ENCODE measurements at regions not wholly inside any gene's neighbourhood (a gene's known extent, or its start where the extent isn't known, plus 50 kb on each side); places are given as distances from the start of the nearest gene placed in this dataset.

- H3K27me3 ChIP-seq (ENCODE audit: control insufficient read depth, insufficient read depth, low read length): no peaks in the 10 kb centered on the region
- DNase-seq: no peak
- H3K27ac ChIP-seq (ENCODE audit: low read length): no peak overlapping the region
- no peaks in the 10 kb centered on the region for H3K9me3 ChIP-seq (ENCODE audit: control insufficient read depth, low read depth, low read length)
- H3K4me1 ChIP-seq (ENCODE audit: control insufficient read depth, insufficient read depth, low read length): no peaks in the 10 kb centered on the region
- WGBS (ENCODE audit: insufficient coverage, low lambda C conversion rate): 70% methylated on average over 2 of the region's 5 CpGs
- no peaks in the 10 kb centered on the region for H3K36me3 ChIP-seq (ENCODE audit: control insufficient read depth, insufficient read depth, low read length)
- H3K4me3 ChIP-seq (ENCODE audit: low read length): no peak overlapping the region
Observed at GRCh38 chr3:106827515-106828213, 549.6 kb upstream of the CCDC54 start.

- Histone ChIP-seq H3K9me3 (ENCODE audit: control insufficient read depth, low read depth, low read length) (no peaks in the 10 kb centered on the region), H3K27me3 (ENCODE audit: control insufficient read depth, insufficient read depth, low read length) (no peaks in the 10 kb centered on the region), H3K4me3 (ENCODE audit: low read length) (no peak overlapping the region), H3K4me1 (ENCODE audit: control insufficient read depth, insufficient read depth, low read length) (no peaks in the 10 kb centered on the region), H3K36me3 (ENCODE audit: control insufficient read depth, insufficient read depth, low read length) (no peaks in the 10 kb centered on the region), H3K27ac (ENCODE audit: low read length) (no peak overlapping the region)
- no peak for DNase-seq
- WGBS (ENCODE audit: insufficient coverage, low lambda C conversion rate): 40% methylated on average over 1 of the region's 3 CpGs
Observed at GRCh38 chr3:106829206-106829605, 548.0 kb upstream of the CCDC54 start.

- Histone ChIP-seq H3K4me3 (ENCODE audit: low read length) (no peak overlapping the region), H3K27ac (ENCODE audit: low read length) (no peak overlapping the region), H3K4me1 (ENCODE audit: control insufficient read depth, insufficient read depth, low read length) (no peaks in the 10 kb centered on the region), H3K9me3 (ENCODE audit: control insufficient read depth, low read depth, low read length) (no peaks in the 10 kb centered on the region), H3K36me3 (ENCODE audit: control insufficient read depth, insufficient read depth, low read length) (no peaks in the 10 kb centered on the region), H3K27me3 (ENCODE audit: control insufficient read depth, insufficient read depth, low read length) (no peaks in the 10 kb centered on the region)
- 60% methylated on average over 2 of the region's 2 CpGs for WGBS (ENCODE audit: insufficient coverage, low lambda C conversion rate)
- no peak for DNase-seq
Observed at GRCh38 chr3:106830334-106830733, 546.9 kb upstream of the CCDC54 start.

GRCh38 chr3:106836906-106837305 lies 540.3 kb upstream of the CCDC54 start:
- H3K4me3 ChIP-seq (ENCODE audit: low read length): no peak overlapping the region
- H3K27ac ChIP-seq (ENCODE audit: low read length): no peak overlapping the region
- WGBS (ENCODE audit: insufficient coverage, low lambda C conversion rate): no CpG with 5 or more reads among the region's 5 CpGs
- H3K36me3 ChIP-seq (ENCODE audit: control insufficient read depth, insufficient read depth, low read length): no peaks in the 10 kb centered on the region
- H3K27me3 ChIP-seq (ENCODE audit: control insufficient read depth, insufficient read depth, low read length): no peaks in the 10 kb centered on the region
- no peak for DNase-seq
- H3K9me3 ChIP-seq (ENCODE audit: control insufficient read depth, low read depth, low read length): no peaks in the 10 kb centered on the region
- H3K4me1 ChIP-seq (ENCODE audit: control insufficient read depth, insufficient read depth, low read length): no peaks in the 10 kb centered on the region

- Histone ChIP-seq H3K27me3 (ENCODE audit: control insufficient read depth, insufficient read depth, low read length) (no peaks in the 10 kb centered on the region), H3K4me3 (ENCODE audit: low read length) (no peak overlapping the region), H3K4me1 (ENCODE audit: control insufficient read depth, insufficient read depth, low read length) (no peaks in the 10 kb centered on the region), H3K36me3 (ENCODE audit: control insufficient read depth, insufficient read depth, low read length) (no peaks in the 10 kb centered on the region), H3K27ac (ENCODE audit: low read length) (no peak overlapping the region), H3K9me3 (ENCODE audit: control insufficient read depth, low read depth, low read length) (no peaks in the 10 kb centered on the region)
- no CpG with 5 or more reads among the region's 3 CpGs for WGBS (ENCODE audit: insufficient coverage, low lambda C conversion rate)
- DNase-seq: no peak
Observed at GRCh38 chr3:106837616-106838015, 539.6 kb upstream of the CCDC54 start.

- Histone ChIP-seq H3K27me3 (ENCODE audit: control insufficient read depth, insufficient read depth, low read length) (no peaks in the 10 kb centered on the region), H3K27ac (ENCODE audit: low read length) (no peak overlapping the region), H3K9me3 (ENCODE audit: control insufficient read depth, low read depth, low read length) (no peaks in the 10 kb centered on the region), H3K4me3 (ENCODE audit: low read length) (no peak overlapping the region), H3K4me1 (ENCODE audit: control insufficient read depth, insufficient read depth, low read length) (no peaks in the 10 kb centered on the region), H3K36me3 (ENCODE audit: control insufficient read depth, insufficient read depth, low read length) (no peaks in the 10 kb centered on the region)
- DNase-seq: no peak
- WGBS (ENCODE audit: insufficient coverage, low lambda C conversion rate): 83% methylated on average over 2 of the region's 2 CpGs
Observed at GRCh38 chr3:106839576-106840280, 537.5 kb upstream of the CCDC54 start.

GRCh38 chr3:106840319-106840718 lies 536.9 kb upstream of the CCDC54 start:
- Histone ChIP-seq H3K9me3 (ENCODE audit: control insufficient read depth, low read depth, low read length) (no peaks in the 10 kb centered on the region), H3K4me3 (ENCODE audit: low read length) (no peak overlapping the region), H3K27ac (ENCODE audit: low read length) (no peak overlapping the region), H3K4me1 (ENCODE audit: control insufficient read depth, insufficient read depth, low read length) (no peaks in the 10 kb centered on the region), H3K36me3 (ENCODE audit: control insufficient read depth, insufficient read depth, low read length) (no peaks in the 10 kb centered on the region), H3K27me3 (ENCODE audit: control insufficient read depth, insufficient read depth, low read length) (no peaks in the 10 kb centered on the region)
- DNase-seq: no peak

- Histone ChIP-seq H3K4me3 (ENCODE audit: low read length) (no peak overlapping the region), H3K4me1 (ENCODE audit: control insufficient read depth, insufficient read depth, low read length) (no peaks in the 10 kb centered on the region), H3K27me3 (ENCODE audit: control insufficient read depth, insufficient read depth, low read length) (no peaks in the 10 kb centered on the region), H3K9me3 (ENCODE audit: control insufficient read depth, low read depth, low read length) (no peaks in the 10 kb centered on the region), H3K27ac (ENCODE audit: low read length) (no peak overlapping the region), H3K36me3 (ENCODE audit: control insufficient read depth, insufficient read depth, low read length) (no peaks in the 10 kb centered on the region)
- 50% methylated on average over 1 of the region's 2 CpGs for WGBS (ENCODE audit: insufficient coverage, low lambda C conversion rate)
- DNase-seq: no peak
Observed at GRCh38 chr3:106842151-106842550, 535.1 kb upstream of the CCDC54 start.

- Histone ChIP-seq H3K27me3 (ENCODE audit: control insufficient read depth, insufficient read depth, low read length) (no peaks in the 10 kb centered on the region), H3K4me3 (ENCODE audit: low read length) (no peak overlapping the region), H3K36me3 (ENCODE audit: control insufficient read depth, insufficient read depth, low read length) (no peaks in the 10 kb centered on the region), H3K9me3 (ENCODE audit: control insufficient read depth, low read depth, low read length) (no peaks in the 10 kb centered on the region), H3K4me1 (ENCODE audit: control insufficient read depth, insufficient read depth, low read length) (no peaks in the 10 kb centered on the region), H3K27ac (ENCODE audit: low read length) (no peak overlapping the region)
- no peak for DNase-seq
Observed at GRCh38 chr3:106844638-106845037, 532.6 kb upstream of the CCDC54 start.

GRCh38 chr3:106848099-106848498 lies 529.1 kb upstream of the CCDC54 start:
- H3K4me3 ChIP-seq (ENCODE audit: low read length): no peak overlapping the region

GRCh38 chr3:106850437-106850836 lies 526.8 kb upstream of the CCDC54 start:
- H3K4me3 ChIP-seq (ENCODE audit: low read length): no peak overlapping the region
- H3K27me3 ChIP-seq (ENCODE audit: control insufficient read depth, insufficient read depth, low read length): no peaks in the 10 kb centered on the region
- WGBS (ENCODE audit: insufficient coverage, low lambda C conversion rate): no CpG with 5 or more reads among the region's 3 CpGs
- H3K27ac ChIP-seq (ENCODE audit: low read length): no peak overlapping the region
- no peaks in the 10 kb centered on the region for H3K9me3 ChIP-seq (ENCODE audit: control insufficient read depth, low read depth, low read length)
- no peaks in the 10 kb centered on the region for H3K4me1 ChIP-seq (ENCODE audit: control insufficient read depth, insufficient read depth, low read length)
- DNase-seq: no peak
- no peaks in the 10 kb centered on the region for H3K36me3 ChIP-seq (ENCODE audit: control insufficient read depth, insufficient read depth, low read length)

More at GRCh38 chr3:106848099-106848498, 529.1 kb upstream of the CCDC54 start:
- Histone ChIP-seq H3K4me1 (ENCODE audit: control insufficient read depth, insufficient read depth, low read length) (no peaks in the 10 kb centered on the region), H3K36me3 (ENCODE audit: control insufficient read depth, insufficient read depth, low read length) (no peaks in the 10 kb centered on the region), H3K9me3 (ENCODE audit: control insufficient read depth, low read depth, low read length) (no peaks in the 10 kb centered on the region), H3K27ac (ENCODE audit: low read length) (no peak overlapping the region), H3K27me3 (ENCODE audit: control insufficient read depth, insufficient read depth, low read length) (no peaks in the 10 kb centered on the region)
- 40% methylated on average over 1 of the region's 2 CpGs for WGBS (ENCODE audit: insufficient coverage, low lambda C conversion rate)
- no peak for DNase-seq
